ENCODE measurements at regions not wholly inside any gene's neighbourhood (a gene's known extent, or its start where the extent isn't known, plus 50 kb on each side); places are given as distances from the start of the nearest gene placed in this dataset.
"Not testable (repeated sequence)": the region's sequence is repeated elsewhere in the genome, so short reads cannot be mapped to it uniquely, and the experiment has no call there.

GRCh38 chr5:147139759-147140158, 95.1 kb upstream of the STK32A start:
- H3K27ac ChIP-seq (ENCODE audit: low read depth, low read length, severe bottlenecking); H3K9me3 ChIP-seq (ENCODE audit: control insufficient read depth, low read length); H3K36me3 ChIP-seq (ENCODE audit: control insufficient read depth, insufficient read depth, low read length); H3K4me3 ChIP-seq (ENCODE audit: extremely low read depth, insufficient read depth, low read length, poor library complexity, severe bottlenecking); H3K4me1 ChIP-seq (ENCODE audit: control insufficient read depth, insufficient read depth, low read length, poor library complexity, severe bottlenecking): not testable (repeated sequence)

- 100% methylated on average over 1 of the region's 1 CpG; no CpG with 5 or more reads in 1 of the 2 experiments for WGBS, 2 experiments (ENCODE audit: insufficient coverage in 2 of 2)
- Histone ChIP-seq H3K9me3 (ENCODE audit: control insufficient read depth, low read length) (peaks cover 4% of the 10 kb centered on the region), H3K36me3 (ENCODE audit: control insufficient read depth, insufficient read depth, low read length) (no peaks in the 10 kb centered on the region)
Measured at GRCh38 chr5:147140558-147140957, 94.3 kb upstream of the STK32A start.

GRCh38 chr5:147141580-147141979, 93.2 kb upstream of the STK32A start:
- WGBS, 2 experiments (ENCODE audit: insufficient coverage in 2 of 2), result 89 to 100% methylated on average over 1 to 2 of the region's 2 CpGs

More at GRCh38 chr5:147140558-147140957, 94.3 kb upstream of the STK32A start:
- no peaks in the 10 kb centered on the region for H3K4me1 ChIP-seq (ENCODE audit: control insufficient read depth, insufficient read depth, low read length, poor library complexity, severe bottlenecking)
- no peak overlapping the region for H3K27ac ChIP-seq (ENCODE audit: low read depth, low read length, severe bottlenecking)
- no peak overlapping the region for H3K4me3 ChIP-seq (ENCODE audit: extremely low read depth, insufficient read depth, low read length, poor library complexity, severe bottlenecking)

GRCh38 chr5:147143215-147143614, 91.6 kb upstream of the STK32A start:
- H3K36me3 ChIP-seq (ENCODE audit: control insufficient read depth, insufficient read depth, low read length), result no peaks in the 10 kb centered on the region
- H3K9me3 ChIP-seq (ENCODE audit: control insufficient read depth, low read length), result peaks cover under 1% of the 10 kb centered on the region
- no peak overlapping the region for H3K27ac ChIP-seq (ENCODE audit: low read depth, low read length, severe bottlenecking)
- H3K4me1 ChIP-seq (ENCODE audit: control insufficient read depth, insufficient read depth, low read length, poor library complexity, severe bottlenecking), result no peaks in the 10 kb centered on the region
- H3K4me3 ChIP-seq (ENCODE audit: extremely low read depth, insufficient read depth, low read length, poor library complexity, severe bottlenecking), result no peak overlapping the region

More at GRCh38 chr5:147141580-147141979, 93.2 kb upstream of the STK32A start:
- not testable (repeated sequence) for H3K4me1 ChIP-seq (ENCODE audit: control insufficient read depth, insufficient read depth, low read length, poor library complexity, severe bottlenecking); H3K9me3 ChIP-seq (ENCODE audit: control insufficient read depth, low read length); H3K4me3 ChIP-seq (ENCODE audit: extremely low read depth, insufficient read depth, low read length, poor library complexity, severe bottlenecking); H3K27ac ChIP-seq (ENCODE audit: low read depth, low read length, severe bottlenecking); H3K36me3 ChIP-seq (ENCODE audit: control insufficient read depth, insufficient read depth, low read length)

GRCh38 chr5:147145328-147145727, 89.5 kb upstream of the STK32A start:
- Histone ChIP-seq H3K27ac (ENCODE audit: low read depth, low read length, severe bottlenecking) (no peak overlapping the region), H3K36me3 (ENCODE audit: control insufficient read depth, insufficient read depth, low read length) (no peaks in the 10 kb centered on the region), H3K9me3 (ENCODE audit: control insufficient read depth, low read length) (no peaks in the 10 kb centered on the region), H3K4me1 (ENCODE audit: control insufficient read depth, insufficient read depth, low read length, poor library complexity, severe bottlenecking) (no peaks in the 10 kb centered on the region), H3K4me3 (ENCODE audit: extremely low read depth, insufficient read depth, low read length, poor library complexity, severe bottlenecking) (no peak overlapping the region)
- 91% methylated on average over 1 of the region's 1 CpG; no CpG with 5 or more reads in 1 of the 2 experiments for WGBS, 2 experiments (ENCODE audit: insufficient coverage in 2 of 2)

GRCh38 chr5:147148715-147149114, 86.1 kb upstream of the STK32A start:
- Histone ChIP-seq H3K9me3 (ENCODE audit: control insufficient read depth, low read length) (no peaks in the 10 kb centered on the region), H3K27ac (ENCODE audit: low read depth, low read length, severe bottlenecking) (no peak overlapping the region), H3K4me3 (ENCODE audit: extremely low read depth, insufficient read depth, low read length, poor library complexity, severe bottlenecking) (no peak overlapping the region), H3K4me1 (ENCODE audit: control insufficient read depth, insufficient read depth, low read length, poor library complexity, severe bottlenecking) (no peaks in the 10 kb centered on the region), H3K36me3 (ENCODE audit: control insufficient read depth, insufficient read depth, low read length) (no peaks in the 10 kb centered on the region)
- 75% methylated on average over 1 of the region's 1 CpG; no CpG with 5 or more reads in 1 of the 2 experiments for WGBS, 2 experiments (ENCODE audit: insufficient coverage in 2 of 2)

- no peak overlapping the region for H3K4me3 ChIP-seq (ENCODE audit: extremely low read depth, insufficient read depth, low read length, poor library complexity, severe bottlenecking)
- 80 to 100% methylated on average over 1 of the region's 1 CpG for WGBS, 2 experiments (ENCODE audit: insufficient coverage in 2 of 2)
- H3K27ac ChIP-seq (ENCODE audit: low read depth, low read length, severe bottlenecking), result no peak overlapping the region
- no peaks in the 10 kb centered on the region for H3K36me3 ChIP-seq (ENCODE audit: control insufficient read depth, insufficient read depth, low read length)
- H3K4me1 ChIP-seq (ENCODE audit: control insufficient read depth, insufficient read depth, low read length, poor library complexity, severe bottlenecking), result no peaks in the 10 kb centered on the region
- no peaks in the 10 kb centered on the region for H3K9me3 ChIP-seq (ENCODE audit: control insufficient read depth, low read length)
Measured at GRCh38 chr5:147152086-147152485, 82.7 kb upstream of the STK32A start.

- WGBS, 2 experiments (ENCODE audit: insufficient coverage in 2 of 2), result no CpG with 5 or more reads among the region's 3 CpGs
- Histone ChIP-seq H3K4me1 (ENCODE audit: control insufficient read depth, insufficient read depth, low read length, poor library complexity, severe bottlenecking) (no peaks in the 10 kb centered on the region), H3K9me3 (ENCODE audit: control insufficient read depth, low read length) (no peaks in the 10 kb centered on the region), H3K4me3 (ENCODE audit: extremely low read depth, insufficient read depth, low read length, poor library complexity, severe bottlenecking) (no peak overlapping the region), H3K27ac (ENCODE audit: low read depth, low read length, severe bottlenecking) (no peak overlapping the region), H3K36me3 (ENCODE audit: control insufficient read depth, insufficient read depth, low read length) (no peaks in the 10 kb centered on the region)
Measured at GRCh38 chr5:147154809-147155208, 80.0 kb upstream of the STK32A start.

- H3K36me3 ChIP-seq (ENCODE audit: control insufficient read depth, insufficient read depth, low read length), result no peaks in the 10 kb centered on the region
- H3K4me3 ChIP-seq (ENCODE audit: extremely low read depth, insufficient read depth, low read length, poor library complexity, severe bottlenecking), result no peak overlapping the region
- H3K4me1 ChIP-seq (ENCODE audit: control insufficient read depth, insufficient read depth, low read length, poor library complexity, severe bottlenecking), result no peaks in the 10 kb centered on the region
- 100% methylated on average over 2 of the region's 5 CpGs; no CpG with 5 or more reads in 1 of the 2 experiments for WGBS, 2 experiments (ENCODE audit: insufficient coverage in 2 of 2)
- no peak overlapping the region for H3K27ac ChIP-seq (ENCODE audit: low read depth, low read length, severe bottlenecking)
- H3K9me3 ChIP-seq (ENCODE audit: control insufficient read depth, low read length), result no peaks in the 10 kb centered on the region
Measured at GRCh38 chr5:147156012-147156411, 78.8 kb upstream of the STK32A start.

GRCh38 chr5:147160902-147161700, 73.7 kb upstream of the STK32A start:
- Histone ChIP-seq H3K4me3 (ENCODE audit: extremely low read depth, insufficient read depth, low read length, poor library complexity, severe bottlenecking) (no peak overlapping the region), H3K36me3 (ENCODE audit: control insufficient read depth, insufficient read depth, low read length) (no peaks in the 10 kb centered on the region), H3K27ac (ENCODE audit: low read depth, low read length, severe bottlenecking) (no peak overlapping the region), H3K4me1 (ENCODE audit: control insufficient read depth, insufficient read depth, low read length, poor library complexity, severe bottlenecking) (no peaks in the 10 kb centered on the region), H3K9me3 (ENCODE audit: control insufficient read depth, low read length) (no peaks in the 10 kb centered on the region)
- 91 to 96% methylated on average over 3 of the region's 3 CpGs for WGBS, 2 experiments (ENCODE audit: insufficient coverage in 2 of 2)

- WGBS, 2 experiments (ENCODE audit: insufficient coverage in 2 of 2), result 58 to 94% methylated on average over 2 of the region's 7 CpGs
- no peak overlapping the region for H3K27ac ChIP-seq (ENCODE audit: low read depth, low read length, severe bottlenecking)
- H3K4me1 ChIP-seq (ENCODE audit: control insufficient read depth, insufficient read depth, low read length, poor library complexity, severe bottlenecking), result peaks cover 4% of the 10 kb centered on the region
- no peaks in the 10 kb centered on the region for H3K36me3 ChIP-seq (ENCODE audit: control insufficient read depth, insufficient read depth, low read length)
- H3K4me3 ChIP-seq (ENCODE audit: extremely low read depth, insufficient read depth, low read length, poor library complexity, severe bottlenecking), result no peak overlapping the region
- no peaks in the 10 kb centered on the region for H3K9me3 ChIP-seq (ENCODE audit: control insufficient read depth, low read length)
Measured at GRCh38 chr5:147162740-147163139, 72.1 kb upstream of the STK32A start.

All from mesodermal cell (in vitro differentiated cells).